ENCODE measurements at regions not wholly inside any gene's neighbourhood (a gene's known extent, or its start where the extent isn't known, plus 50 kb on each side); places are given as distances from the start of the nearest gene placed in this dataset.

- no peak overlapping the region for H3K27ac ChIP-seq
- TF ChIP-seq ZFX (IDR thresholded peaks at IDR 0.05) (no peak), CTCF (conservative IDR thresholded peaks at IDR 0.05) (no peak)
Observed at GRCh38 chr2:235391921-235392615, 101.8 kb upstream of the AGAP1 start.

GRCh38 chr2:235394278-235394828 is 99.5 kb upstream of the AGAP1 start:
- no peak overlapping the region for H3K27ac ChIP-seq
- no peak for TF ChIP-seq ZFX (IDR thresholded peaks at IDR 0.05)
- TF ChIP-seq CTCF (conservative IDR thresholded peaks at IDR 0.05), result no peak

GRCh38 chr2:235396071-235396846 is 97.6 kb upstream of the AGAP1 start:
- no peak for TF ChIP-seq ZFX (IDR thresholded peaks at IDR 0.05)
- TF ChIP-seq CTCF (conservative IDR thresholded peaks at IDR 0.05), result no peak
- H3K27ac ChIP-seq, result no peak overlapping the region

GRCh38 chr2:235398321-235398720 is 95.5 kb upstream of the AGAP1 start:
- H3K27ac ChIP-seq, result no peak overlapping the region
- TF ChIP-seq ZFX (IDR thresholded peaks at IDR 0.05), result no peak
- TF ChIP-seq CTCF (conservative IDR thresholded peaks at IDR 0.05), result no peak

- TF ChIP-seq CTCF (conservative IDR thresholded peaks at IDR 0.05), result no peak
- no peak for TF ChIP-seq ZFX (IDR thresholded peaks at IDR 0.05)
- H3K27ac ChIP-seq, result no peak overlapping the region
Observed at GRCh38 chr2:235399895-235400294, 93.9 kb upstream of the AGAP1 start.

- TF ChIP-seq ZFX (IDR thresholded peaks at IDR 0.05) (no peak), CTCF (conservative IDR thresholded peaks at IDR 0.05) (no peak)
Observed at GRCh38 chr2:235402422-235402821, 91.4 kb upstream of the AGAP1 start.

More at GRCh38 chr2:235402422-235402821, 91.4 kb upstream of the AGAP1 start:
- no peak overlapping the region for H3K27ac ChIP-seq
